HG02623 (cell line): ENCODE measurements at regions not wholly inside any gene's neighbourhood (a gene's known extent, or its start where the extent isn't known, plus 50 kb on each side); places are given as distances from the start of the nearest gene placed in this dataset.
"Not testable (repeated sequence)": the region's sequence is repeated elsewhere in the genome, so short reads cannot be mapped to it uniquely, and the experiment has no call there.

Experiments used
- ATAC-seq: cut with Tn5 transposase; IDR thresholded peaks from one replicate; pipeline ENCODE4 v1.9.1; 2021; ENCODE audit warnings: moderate library complexity; ENCODE audit not compliant: unreplicated experiment

DNA sequence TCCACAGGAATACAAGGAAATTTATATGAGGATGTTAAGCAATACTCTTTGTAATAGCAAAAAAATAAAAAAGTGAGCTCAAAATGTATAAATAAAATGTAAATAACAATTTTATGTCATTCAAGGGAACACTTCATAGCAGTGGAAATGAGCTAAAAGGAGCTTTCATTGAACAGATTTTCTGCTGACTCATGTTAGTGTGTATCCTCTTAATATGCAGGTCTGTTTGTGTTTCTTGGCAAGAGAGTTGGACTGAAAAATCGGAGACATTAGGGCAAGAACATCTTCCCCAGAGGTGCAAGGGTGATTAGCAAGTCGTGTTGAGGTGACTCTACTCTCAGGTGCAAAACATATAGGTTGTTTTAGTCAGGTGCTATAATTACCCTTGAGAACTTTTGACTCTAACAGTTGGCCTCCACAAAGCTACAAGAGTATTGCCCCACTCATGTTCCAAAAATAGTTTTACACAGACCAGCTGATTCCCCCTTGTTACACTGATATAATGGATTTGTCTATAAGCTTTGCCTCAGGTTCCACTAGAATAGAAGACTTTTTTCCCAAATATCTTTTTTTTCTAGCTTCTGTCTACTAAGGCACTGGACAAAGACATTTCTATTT is 702.9 kb downstream of the TENT5A start:
- ATAC-seq = no peak

DNA sequence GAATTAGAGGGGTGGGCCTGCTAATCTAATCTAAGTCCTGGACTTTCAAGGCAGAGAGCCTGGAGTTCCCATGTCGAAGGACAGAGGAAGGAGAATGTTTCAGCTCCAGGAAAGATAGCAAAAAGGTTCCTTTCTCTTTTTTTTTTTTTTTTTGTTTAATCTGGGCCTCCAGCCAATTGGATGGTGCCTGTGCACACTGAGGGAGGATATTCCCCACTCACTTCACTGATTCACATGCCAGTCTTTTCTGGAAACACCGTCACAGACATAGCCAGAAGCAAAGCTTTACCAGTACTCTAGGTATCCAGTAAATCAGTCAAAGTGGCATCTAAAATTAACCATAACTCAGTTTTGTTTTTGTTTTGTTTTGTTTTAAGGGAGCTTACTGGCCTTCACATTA is 721.1 kb downstream of the TENT5A start:
- ATAC-seq = no peak

DNA sequence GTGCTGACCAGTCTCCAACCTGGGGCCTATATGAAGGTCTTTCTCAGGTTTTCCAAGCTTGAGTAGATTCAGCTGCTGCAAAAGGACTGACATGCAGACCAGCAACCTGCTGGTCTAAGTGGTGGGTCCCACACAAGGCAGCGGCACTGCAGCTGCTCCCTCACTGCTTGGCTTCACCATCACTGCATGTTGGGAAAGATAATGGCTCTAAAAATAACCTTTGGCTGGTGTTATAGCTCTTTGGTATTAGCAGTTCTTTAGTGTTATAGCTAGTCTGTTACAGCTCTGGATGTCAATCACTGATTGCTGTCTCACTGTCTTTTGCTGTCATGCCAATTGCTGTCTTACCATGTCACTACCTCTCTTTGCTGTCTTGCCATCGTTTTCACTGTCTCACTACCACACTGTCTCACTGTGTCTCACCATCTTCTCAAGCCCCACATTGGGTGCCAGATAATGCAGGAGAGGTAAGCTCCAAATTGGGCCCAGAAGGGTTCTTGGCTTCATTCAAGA is 726.4 kb downstream of the TENT5A start:
- ATAC-seq = no peak

DNA sequence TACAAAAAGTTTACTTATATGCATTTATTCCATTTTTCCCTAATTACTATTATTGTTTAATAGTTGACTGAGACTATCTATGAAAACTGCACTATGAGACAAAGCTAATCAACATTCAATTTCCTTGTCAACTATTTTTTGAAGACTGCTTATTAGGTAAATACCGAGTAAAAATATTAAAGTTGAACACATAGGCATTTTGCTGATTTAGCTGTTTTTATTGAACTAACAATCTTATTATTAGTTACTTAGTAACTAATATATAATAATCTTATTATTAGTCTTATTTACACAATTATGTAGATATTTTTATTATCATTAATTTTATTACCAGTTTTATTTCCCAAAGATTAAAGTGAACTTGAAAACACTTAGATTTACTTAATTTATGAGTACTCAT is 728.8 kb downstream of the TENT5A start:
- ATAC-seq = no peak

DNA sequence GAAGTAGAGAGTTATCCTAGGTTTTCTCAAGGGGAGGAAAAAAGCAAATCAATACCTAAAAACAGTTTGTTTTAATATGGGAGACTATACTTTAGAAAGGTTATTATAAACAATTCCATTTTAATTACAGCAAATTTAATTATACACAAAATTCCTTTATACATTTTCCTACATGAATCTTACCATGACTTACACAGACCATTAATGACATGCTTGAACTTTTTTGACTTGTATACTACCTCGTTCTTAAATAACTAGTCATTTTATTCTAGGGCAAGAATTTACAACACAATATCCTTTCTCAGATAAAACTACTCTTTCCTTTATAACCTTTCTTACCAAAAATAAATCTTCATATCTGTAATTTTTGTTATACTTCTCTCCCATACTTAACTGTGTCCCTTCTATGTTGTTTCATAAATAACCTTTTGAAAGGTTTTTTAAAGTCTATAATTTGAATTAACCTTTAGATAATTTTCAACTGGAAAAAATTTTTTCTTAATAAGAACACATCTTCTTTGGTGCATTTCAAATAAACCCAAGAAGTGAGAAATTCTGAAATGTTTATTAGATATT is 729.4 kb downstream of the TENT5A start:
- ATAC-seq = no peak

DNA sequence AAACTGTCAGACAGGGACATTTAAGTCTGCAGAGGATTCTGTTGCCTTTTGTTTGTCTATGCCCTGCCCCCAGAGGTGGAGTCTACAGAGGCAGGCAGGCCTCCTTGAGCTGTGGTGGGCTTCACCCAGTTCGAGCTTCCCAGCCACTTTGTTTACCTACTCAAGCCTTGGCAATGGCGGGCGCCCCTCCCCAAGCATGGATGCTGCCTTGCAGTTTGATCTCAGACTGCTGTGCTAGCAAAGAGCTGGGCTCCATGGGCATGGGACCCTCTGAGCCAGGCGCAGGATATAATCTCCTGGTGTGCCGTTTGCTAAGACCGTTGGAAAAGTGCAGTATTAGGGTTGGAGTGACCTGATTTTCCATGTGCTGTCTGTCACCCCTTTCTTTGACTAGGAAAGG is 734.9 kb downstream of the TENT5A start:
- ATAC-seq = not testable (repeated sequence)

DNA sequence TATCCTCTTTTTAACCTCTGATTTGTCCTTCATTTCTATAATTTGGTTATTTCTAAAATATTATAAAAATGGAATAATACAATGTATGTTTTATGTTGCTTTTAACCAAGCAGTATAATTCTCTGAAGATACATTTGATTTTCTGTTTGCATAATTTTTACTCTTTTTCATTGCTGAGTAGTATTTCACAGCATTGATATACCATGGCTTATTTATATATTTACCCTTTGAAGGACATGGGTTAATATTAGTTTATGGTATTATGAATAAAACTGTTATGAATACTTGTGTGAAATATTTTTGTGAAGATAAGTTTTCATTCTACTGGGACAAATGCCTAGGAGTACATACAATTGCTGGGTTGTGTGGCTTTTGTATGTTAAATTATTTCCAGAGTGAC is 748.6 kb downstream of the TENT5A start:
- no peak for ATAC-seq

DNA sequence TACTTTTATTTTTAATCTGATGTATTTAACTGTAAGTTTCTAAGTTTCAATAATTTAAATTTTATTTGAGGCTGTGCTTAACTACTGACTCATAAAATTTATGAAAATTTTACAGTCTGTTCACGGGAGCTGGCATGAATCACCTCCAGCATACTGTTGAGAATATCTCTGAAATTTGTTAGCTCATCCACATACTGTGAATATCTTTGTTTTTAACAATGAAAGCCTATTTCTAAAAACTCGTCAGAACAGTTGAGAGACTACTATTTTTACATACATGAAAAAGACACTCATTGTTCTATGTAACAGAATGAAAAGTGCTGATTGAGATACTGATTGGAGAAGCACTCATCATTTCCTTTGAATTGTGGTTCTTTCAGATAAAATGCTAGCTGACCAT is 749.3 kb downstream of the TENT5A start:
- ATAC-seq = no peak

DNA sequence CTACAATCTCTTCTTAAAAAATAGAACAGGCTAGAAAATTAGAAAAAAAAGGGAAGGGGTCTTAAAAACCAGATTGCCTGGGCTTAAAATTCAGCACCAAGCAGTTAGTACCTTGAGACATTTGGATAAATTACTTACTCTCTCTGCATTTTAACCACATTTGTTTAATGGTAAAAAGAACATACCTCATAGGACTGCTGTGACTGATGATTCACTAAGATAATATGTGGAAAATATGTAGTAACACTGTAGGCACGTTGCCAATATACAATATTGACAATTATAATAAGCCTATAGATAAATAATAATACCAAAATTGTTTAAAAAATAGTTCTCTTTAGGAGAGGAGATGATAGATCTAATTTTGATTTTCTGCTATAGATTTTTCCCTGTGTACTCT is 750.4 kb downstream of the TENT5A start:
- ATAC-seq = no peak

DNA sequence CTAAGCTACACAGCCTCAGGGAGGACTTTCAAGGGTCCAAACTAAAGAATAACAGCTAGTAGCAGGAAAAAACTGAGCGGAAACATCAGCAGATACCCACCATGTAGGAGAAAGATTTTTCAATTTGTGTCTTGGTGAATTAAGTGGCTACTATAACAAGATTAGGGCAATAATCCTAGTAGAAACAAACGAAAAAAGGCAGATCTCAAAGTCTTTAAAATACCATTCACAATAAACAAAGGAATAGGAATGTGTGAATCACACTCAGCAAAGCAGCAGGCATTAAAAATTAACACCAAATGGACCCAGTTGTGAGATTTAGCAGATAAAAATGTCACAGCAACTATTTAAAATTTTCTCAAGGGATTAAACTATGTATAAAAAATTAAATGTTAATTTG is 761.2 kb downstream of the TENT5A start:
- no peak for ATAC-seq

DNA sequence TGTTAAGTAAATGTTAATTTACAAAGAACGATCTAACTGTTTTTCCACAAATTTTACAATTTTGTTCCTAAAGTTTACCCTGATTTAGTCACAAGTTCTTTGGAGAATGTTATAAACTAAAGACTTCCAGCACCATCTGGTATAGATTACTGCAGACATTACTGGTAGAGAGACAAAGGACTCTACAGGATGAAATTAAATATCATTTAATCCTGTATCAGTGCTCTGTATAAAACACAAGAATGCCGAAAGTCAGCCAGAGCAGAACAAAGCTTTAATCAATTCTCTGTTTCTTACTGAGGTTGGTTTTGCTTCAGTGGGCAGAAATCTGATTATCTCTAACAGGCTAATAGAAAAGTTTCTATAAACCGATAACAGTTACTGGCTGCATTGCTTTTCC is 763.6 kb downstream of the TENT5A start:
- no peak for ATAC-seq

DNA sequence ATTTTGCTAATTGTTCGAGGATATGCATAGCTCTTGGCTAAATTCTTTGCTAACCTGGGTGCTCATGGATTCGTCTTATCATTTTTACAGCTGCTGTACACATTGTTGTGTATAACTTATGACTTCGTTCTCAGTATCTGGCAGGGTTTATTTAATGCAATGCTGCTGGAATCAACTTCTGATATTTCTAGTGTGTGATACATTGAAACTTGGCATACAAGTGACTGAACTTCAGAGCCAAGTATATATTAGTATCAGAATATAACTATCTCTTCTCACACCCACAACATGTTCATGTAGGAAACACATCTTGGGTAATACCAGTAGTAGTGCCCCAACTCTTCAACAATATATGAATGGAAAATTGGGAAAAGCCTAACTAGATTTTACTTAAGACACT is 764.2 kb downstream of the TENT5A start:
- no peak for ATAC-seq

DNA sequence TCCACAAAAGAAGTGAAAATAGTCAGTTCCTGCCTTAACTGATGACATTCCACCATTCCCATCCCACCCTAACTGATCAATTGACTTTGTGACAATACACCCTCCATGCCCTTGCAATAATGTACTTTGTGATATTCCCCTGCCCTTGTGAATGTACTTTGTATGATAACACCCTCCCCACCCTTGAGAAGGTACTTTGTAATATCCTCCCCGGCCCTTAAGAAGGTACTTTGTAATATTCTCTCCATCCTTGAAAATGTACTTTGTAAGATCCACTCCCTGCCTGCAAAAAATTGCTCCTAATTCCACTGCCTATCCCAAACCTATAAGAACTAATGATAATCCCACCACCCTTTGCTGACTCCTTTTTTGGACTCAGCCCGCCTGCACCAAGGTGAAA is 771.3 kb downstream of the TENT5A start:
- not testable (repeated sequence) for ATAC-seq

DNA sequence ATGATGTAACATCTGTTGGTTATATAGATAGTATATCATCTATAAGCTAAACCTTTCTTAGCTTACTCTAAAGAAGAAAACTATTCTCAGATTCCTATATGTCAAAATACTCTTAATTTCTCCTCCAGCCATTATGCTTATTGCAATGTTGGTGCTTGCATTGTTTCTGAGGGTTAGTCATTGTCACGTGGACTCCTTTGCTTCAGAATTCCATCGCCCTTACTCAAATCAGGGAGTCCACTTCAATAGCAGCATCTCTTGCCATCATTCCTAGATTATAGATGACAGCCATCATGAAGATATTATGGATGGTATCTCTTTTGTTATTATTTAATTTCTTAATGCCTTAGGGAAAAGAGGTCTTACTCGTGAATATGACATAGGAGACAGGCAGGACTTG is 776.1 kb downstream of the TENT5A start:
- no peak for ATAC-seq

DNA sequence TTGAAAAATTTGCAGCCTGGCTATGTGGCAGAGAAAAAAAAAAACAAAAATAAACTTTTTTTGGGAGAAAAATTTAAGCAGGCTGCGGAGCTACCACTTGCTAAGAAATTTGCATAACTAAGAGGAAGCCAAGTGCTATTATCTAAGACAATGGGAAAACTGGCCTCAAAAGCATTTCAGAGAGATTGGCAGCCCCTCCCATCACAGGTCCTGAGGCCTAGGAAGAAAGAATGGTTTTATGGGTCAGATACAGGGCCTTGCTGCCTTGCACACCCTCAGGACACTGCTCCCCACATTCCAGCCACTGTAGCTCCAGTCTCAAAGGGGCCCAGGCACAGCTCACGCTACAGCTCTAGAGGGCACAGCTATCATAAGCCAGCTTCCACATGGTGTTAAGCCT is 777.9 kb downstream of the TENT5A start:
- ATAC-seq = no peak

DNA sequence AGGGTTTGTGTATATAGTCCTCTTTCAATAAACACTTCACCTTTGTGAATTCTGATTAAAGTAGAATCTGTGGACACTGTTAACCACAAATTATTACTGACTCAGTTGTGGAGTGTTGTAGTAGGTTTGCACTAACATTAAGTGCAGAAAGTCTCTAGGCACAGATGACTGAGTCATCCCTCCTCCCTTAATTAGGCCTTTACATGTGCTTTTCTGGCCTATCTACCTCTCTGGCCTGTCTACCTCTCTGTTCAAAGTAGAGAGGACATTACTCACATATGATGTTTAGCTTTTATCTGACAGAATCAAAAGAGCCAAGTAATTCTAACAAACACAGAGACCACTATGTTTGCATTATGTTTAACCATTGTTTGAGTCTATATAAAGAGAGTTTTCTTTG is 783.0 kb downstream of the TENT5A start:
- ATAC-seq = no peak

DNA sequence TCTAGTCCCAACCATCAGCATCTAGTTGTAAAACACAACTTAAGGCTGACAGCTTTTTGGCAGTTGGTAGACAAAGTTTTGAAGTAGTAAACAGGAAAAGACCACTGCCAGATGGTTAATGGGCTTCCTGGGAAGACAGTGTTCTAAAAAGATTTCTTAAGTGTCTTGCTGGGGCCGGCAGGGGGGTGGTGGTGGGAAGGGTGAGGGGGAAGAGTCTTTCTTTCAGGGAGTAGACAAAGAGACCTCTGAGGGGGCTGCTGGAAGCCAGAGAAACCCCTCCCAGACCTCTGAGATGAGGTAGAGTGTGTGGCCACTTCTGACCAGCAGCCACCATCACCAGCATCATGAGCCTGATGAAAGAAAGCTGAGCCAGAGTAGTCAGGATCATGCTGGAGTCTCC is 784.9 kb downstream of the TENT5A start:
- ATAC-seq = no peak

DNA sequence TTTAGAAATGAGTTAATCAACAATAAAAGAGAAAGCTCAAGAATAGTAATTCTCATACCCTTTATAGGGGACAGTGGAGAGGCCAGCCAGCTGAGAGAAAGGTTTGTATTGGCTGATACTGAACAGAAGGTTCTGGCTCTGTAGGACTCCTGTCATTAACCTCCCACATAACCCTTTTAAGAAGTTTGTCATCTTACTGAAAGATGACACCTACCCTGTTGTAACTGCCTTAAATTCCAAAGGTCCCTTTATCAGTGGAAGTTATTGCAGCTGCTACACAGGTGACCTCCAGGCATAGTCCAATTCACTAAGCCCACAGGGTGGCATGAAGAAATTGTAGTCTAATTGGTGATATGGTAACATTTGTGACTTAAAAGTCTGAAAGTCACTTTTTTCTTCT is 790.1 kb downstream of the TENT5A start:
- no peak for ATAC-seq

DNA sequence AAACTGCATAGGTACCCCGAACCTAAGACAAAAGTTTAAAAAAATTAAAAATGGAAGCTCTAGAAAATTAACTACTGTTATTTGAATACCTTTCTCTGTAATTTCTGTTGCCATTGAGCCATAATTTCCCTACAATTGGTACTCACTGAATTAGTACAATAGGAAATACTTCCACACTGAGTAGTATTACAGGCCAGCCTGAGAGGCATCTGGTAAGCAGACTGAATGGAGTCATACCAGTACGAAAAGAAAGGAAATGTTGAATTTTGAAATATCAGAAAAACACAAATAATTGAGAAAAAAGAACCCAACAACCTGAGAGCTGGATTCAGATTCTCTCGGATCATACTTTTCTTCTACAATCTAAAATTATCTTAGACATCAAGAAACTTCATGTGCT is 791.3 kb downstream of the TENT5A start:
- ATAC-seq = no peak

DNA sequence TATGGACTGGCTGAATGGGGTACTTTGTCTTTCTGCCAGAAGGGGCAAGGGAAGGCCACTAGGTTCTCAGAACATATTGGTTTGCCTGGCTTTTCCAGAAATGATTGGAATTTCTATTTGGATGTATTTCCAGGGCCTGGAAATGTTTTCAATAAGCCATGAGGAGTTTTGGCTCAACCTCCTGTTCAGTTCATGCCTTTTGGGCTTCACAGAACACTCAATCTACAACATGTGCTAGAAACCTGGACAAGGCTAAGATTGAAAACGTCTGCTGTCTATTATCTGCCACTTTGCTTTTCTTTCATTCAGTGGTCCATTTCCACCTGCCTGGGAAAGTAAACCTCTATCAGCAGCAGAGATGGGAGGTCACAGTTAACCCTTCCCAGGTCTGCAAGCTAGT is 793.4 kb downstream of the TENT5A start:
- no peak for ATAC-seq

DNA sequence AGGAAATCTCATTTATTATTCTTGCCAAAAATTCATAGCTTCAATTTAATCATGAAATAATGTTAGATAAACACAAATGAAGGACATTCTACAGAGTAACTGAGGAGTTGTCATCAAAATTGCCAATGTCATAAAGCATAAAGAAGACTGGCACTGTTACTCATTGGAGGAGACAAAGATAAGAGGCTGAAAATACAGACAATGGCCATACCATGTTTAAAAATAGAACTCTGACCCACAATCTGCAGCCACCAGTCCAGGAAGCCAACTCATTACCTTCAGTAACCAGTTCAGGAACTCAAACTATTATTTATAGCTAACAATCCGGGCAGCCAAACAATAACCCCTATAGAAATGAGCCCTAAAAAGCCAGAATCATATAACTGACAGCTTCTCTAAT is 795.6 kb downstream of the TENT5A start:
- ATAC-seq = no peak

DNA sequence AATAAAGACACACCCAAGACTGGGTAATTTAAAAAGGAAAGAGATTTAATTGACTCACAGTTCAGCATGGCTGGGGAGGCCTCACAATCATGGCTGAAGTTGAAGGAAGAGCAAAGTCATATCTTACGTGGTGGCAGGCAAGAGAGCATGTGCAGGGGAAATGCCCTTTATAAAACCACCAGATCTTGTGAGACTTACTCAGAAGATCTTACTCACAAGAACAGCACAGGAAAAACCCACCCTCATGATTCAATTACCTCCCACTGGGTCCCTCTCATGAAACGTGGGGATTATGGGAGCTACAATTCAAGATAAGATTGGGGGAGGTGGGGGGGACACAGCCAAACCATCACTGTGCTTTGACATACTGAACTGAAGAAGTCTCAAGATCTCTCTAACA is 800.0 kb downstream of the TENT5A start:
- ATAC-seq = not testable (repeated sequence)

DNA sequence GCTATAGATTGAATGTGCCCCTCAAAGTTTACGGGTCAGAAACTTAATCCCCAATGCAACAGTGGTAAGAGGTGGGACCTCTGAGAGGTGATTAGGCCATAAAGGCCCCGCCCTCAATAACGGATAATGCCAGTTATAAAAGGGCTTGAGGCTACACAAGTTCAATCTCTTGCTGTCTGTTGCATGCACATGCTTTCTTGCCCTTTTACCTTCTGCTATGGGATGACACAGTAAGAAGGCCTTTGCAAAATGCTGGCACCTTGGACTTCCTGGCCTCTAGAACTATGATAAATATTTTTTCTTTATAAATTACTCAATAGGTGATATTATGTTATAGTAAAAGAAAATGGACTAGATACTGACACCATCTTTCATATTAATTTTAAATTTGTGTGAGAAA is 806.1 kb downstream of the TENT5A start:
- no peak for ATAC-seq
